ENCODE measurements at regions not wholly inside any gene's neighbourhood (a gene's known extent, or its start where the extent isn't known, plus 50 kb on each side); places are given as distances from the start of the nearest gene placed in this dataset.

GRCh38 chr16:87085441-87085840, 231.8 kb downstream of the C16orf95 start:
- ATAC-seq (ENCODE audit: low FRiP score) = no peak
- no peaks in the 10 kb centered on the region for H3K4me1 ChIP-seq (ENCODE audit: control insufficient read depth in 1 of 2, insufficient read depth in 2 of 2, low read length in 2 of 2)
- no peak overlapping the region for H3K4me3 ChIP-seq (ENCODE audit: low read length in 2 of 2)
- 94 to 95% methylated on average over 5 of the region's 5 CpGs for WGBS, 2 donors
- no peaks in the 10 kb centered on the region for H3K36me3 ChIP-seq (ENCODE audit: control insufficient read depth in 1 of 2, insufficient read depth in 2 of 2, low read length in 1 of 2)
- DNase-seq = no peak
- peaks cover 0 to 1% of the 10 kb centered on the region in 2 donors for H3K27me3 ChIP-seq (ENCODE audit: control insufficient read depth in 1 of 2, insufficient read depth in 2 of 2, low read length in 1 of 2)
- peaks cover 7% of the 10 kb centered on the region for H3K9me3 ChIP-seq (ENCODE audit: control insufficient read depth, low read length)
- no peak overlapping the region for H3K27ac ChIP-seq (ENCODE audit: low read depth in 1 of 2, low read length in 2 of 2)
- intact Hi-C loops (cut with DNase I) = no loop called here

- intact Hi-C loops (cut with DNase I) = no loop called here
- DNase-seq = no peak
Measured at GRCh38 chr16:87086156-87086555, 231.0 kb downstream of the C16orf95 start.

GRCh38 chr16:87086575-87086974, 230.6 kb downstream of the C16orf95 start:
- peaks cover 7% of the 10 kb centered on the region for H3K9me3 ChIP-seq (ENCODE audit: control insufficient read depth, low read length)
- ATAC-seq (ENCODE audit: low FRiP score) (no peak), DNase-seq (no peak)
- H3K27ac ChIP-seq (ENCODE audit: low read depth in 1 of 2, low read length in 2 of 2) = no peak overlapping the region
- H3K4me1 ChIP-seq (ENCODE audit: control insufficient read depth in 1 of 2, insufficient read depth in 2 of 2, low read length in 2 of 2) = no peaks in the 10 kb centered on the region
- H3K4me3 ChIP-seq (ENCODE audit: low read length in 2 of 2) = no peak overlapping the region
- H3K27me3 ChIP-seq (ENCODE audit: control insufficient read depth in 1 of 2, insufficient read depth in 2 of 2, low read length in 1 of 2) = peaks cover 0 to 1% of the 10 kb centered on the region in 2 donors
- intact Hi-C loops (cut with DNase I) = no loop called here
- H3K36me3 ChIP-seq (ENCODE audit: control insufficient read depth in 1 of 2, insufficient read depth in 2 of 2, low read length in 1 of 2) = no peaks in the 10 kb centered on the region

More at GRCh38 chr16:87086156-87086555, 231.0 kb downstream of the C16orf95 start:
- no peaks in the 10 kb centered on the region for H3K36me3 ChIP-seq (ENCODE audit: control insufficient read depth in 1 of 2, insufficient read depth in 2 of 2, low read length in 1 of 2)
- peaks cover 0 to 1% of the 10 kb centered on the region in 2 donors for H3K27me3 ChIP-seq (ENCODE audit: control insufficient read depth in 1 of 2, insufficient read depth in 2 of 2, low read length in 1 of 2)
- no peak overlapping the region for H3K27ac ChIP-seq (ENCODE audit: low read depth in 1 of 2, low read length in 2 of 2)
- no peak overlapping the region for H3K4me3 ChIP-seq (ENCODE audit: low read length in 2 of 2)
- H3K4me1 ChIP-seq (ENCODE audit: control insufficient read depth in 1 of 2, insufficient read depth in 2 of 2, low read length in 2 of 2) = no peaks in the 10 kb centered on the region
- 89 to 90% methylated on average over 4 of the region's 4 CpGs for WGBS, 2 donors
- peaks cover 7% of the 10 kb centered on the region for H3K9me3 ChIP-seq (ENCODE audit: control insufficient read depth, low read length)
- ATAC-seq (ENCODE audit: low FRiP score) = no peak

- H3K9me3 ChIP-seq (ENCODE audit: control insufficient read depth, low read length) = no peaks in the 10 kb centered on the region
- WGBS, 2 donors = 94 to 96% methylated on average over 5 of the region's 5 CpGs
- ATAC-seq (ENCODE audit: low FRiP score) = no peak
- no peaks in the 10 kb centered on the region for H3K4me1 ChIP-seq (ENCODE audit: control insufficient read depth in 1 of 2, insufficient read depth in 2 of 2, low read length in 2 of 2)
- no peak for DNase-seq
- H3K36me3 ChIP-seq (ENCODE audit: control insufficient read depth in 1 of 2, insufficient read depth in 2 of 2, low read length in 1 of 2) = no peaks in the 10 kb centered on the region
- intact Hi-C loops (cut with DNase I) = no loop called here
- H3K27ac ChIP-seq (ENCODE audit: low read depth in 1 of 2, low read length in 2 of 2) = no peak overlapping the region
- no peak overlapping the region for H3K4me3 ChIP-seq (ENCODE audit: low read length in 2 of 2)
- no peaks in the 10 kb centered on the region for H3K27me3 ChIP-seq (ENCODE audit: control insufficient read depth in 1 of 2, insufficient read depth in 2 of 2, low read length in 1 of 2)
Measured at GRCh38 chr16:87092958-87093357, 224.2 kb downstream of the C16orf95 start.

GRCh38 chr16:87093804-87094555, 223.2 kb downstream of the C16orf95 start:
- Histone ChIP-seq H3K36me3 (ENCODE audit: control insufficient read depth in 1 of 2, insufficient read depth in 2 of 2, low read length in 1 of 2) (no peaks in the 10 kb centered on the region), H3K9me3 (ENCODE audit: control insufficient read depth, low read length) (no peaks in the 10 kb centered on the region), H3K4me1 (ENCODE audit: control insufficient read depth in 1 of 2, insufficient read depth in 2 of 2, low read length in 2 of 2) (no peaks in the 10 kb centered on the region), H3K27me3 (ENCODE audit: control insufficient read depth in 1 of 2, insufficient read depth in 2 of 2, low read length in 1 of 2) (no peaks in the 10 kb centered on the region), H3K27ac (ENCODE audit: low read depth in 1 of 2, low read length in 2 of 2) (no peak overlapping the region), H3K4me3 (ENCODE audit: low read length in 2 of 2) (no peak overlapping the region)
- intact Hi-C loops (cut with DNase I) = no loop called here
- WGBS, 2 donors = 89% methylated on average over 18 of the region's 18 CpGs
- ATAC-seq (ENCODE audit: low FRiP score) = no peak
- DNase-seq = no peak

GRCh38 chr16:87094556-87094865, 222.7 kb downstream of the C16orf95 start:
- intact Hi-C loops (cut with DNase I) = no loop called here
- ATAC-seq (ENCODE audit: low FRiP score) (no peak), DNase-seq (no peak)
- no peaks in the 10 kb centered on the region for H3K27me3 ChIP-seq (ENCODE audit: control insufficient read depth in 1 of 2, insufficient read depth in 2 of 2, low read length in 1 of 2)
- no peaks in the 10 kb centered on the region for H3K9me3 ChIP-seq (ENCODE audit: control insufficient read depth, low read length)
- H3K4me1 ChIP-seq (ENCODE audit: control insufficient read depth in 1 of 2, insufficient read depth in 2 of 2, low read length in 2 of 2) = no peaks in the 10 kb centered on the region
- H3K27ac ChIP-seq (ENCODE audit: low read depth in 1 of 2, low read length in 2 of 2) = no peak overlapping the region
- H3K4me3 ChIP-seq (ENCODE audit: low read length in 2 of 2) = no peak overlapping the region
- no peaks in the 10 kb centered on the region for H3K36me3 ChIP-seq (ENCODE audit: control insufficient read depth in 1 of 2, insufficient read depth in 2 of 2, low read length in 1 of 2)
- 90 to 94% methylated on average over 5 of the region's 5 CpGs for WGBS, 2 donors

GRCh38 chr16:87095271-87095670, 221.9 kb downstream of the C16orf95 start:
- no peaks in the 10 kb centered on the region for H3K4me1 ChIP-seq (ENCODE audit: control insufficient read depth in 1 of 2, insufficient read depth in 2 of 2, low read length in 2 of 2)
- 94 to 95% methylated on average over 5 of the region's 5 CpGs for WGBS, 2 donors
- DNase-seq (no peak), ATAC-seq (ENCODE audit: low FRiP score) (no peak)
- intact Hi-C loops (cut with DNase I) = no loop called here
- no peaks in the 10 kb centered on the region for H3K27me3 ChIP-seq (ENCODE audit: control insufficient read depth in 1 of 2, insufficient read depth in 2 of 2, low read length in 1 of 2)
- H3K36me3 ChIP-seq (ENCODE audit: control insufficient read depth in 1 of 2, insufficient read depth in 2 of 2, low read length in 1 of 2) = no peaks in the 10 kb centered on the region
- H3K27ac ChIP-seq (ENCODE audit: low read depth in 1 of 2, low read length in 2 of 2) = no peak overlapping the region
- no peaks in the 10 kb centered on the region for H3K9me3 ChIP-seq (ENCODE audit: control insufficient read depth, low read length)
- H3K4me3 ChIP-seq (ENCODE audit: low read length in 2 of 2) = no peak overlapping the region

GRCh38 chr16:87096746-87097333, 220.4 kb downstream of the C16orf95 start:
- Histone ChIP-seq H3K36me3 (ENCODE audit: control insufficient read depth in 1 of 2, insufficient read depth in 2 of 2, low read length in 1 of 2) (no peaks in the 10 kb centered on the region), H3K27ac (ENCODE audit: low read depth in 1 of 2, low read length in 2 of 2) (no peak overlapping the region), H3K9me3 (ENCODE audit: control insufficient read depth, low read length) (no peaks in the 10 kb centered on the region), H3K27me3 (ENCODE audit: control insufficient read depth in 1 of 2, insufficient read depth in 2 of 2, low read length in 1 of 2) (no peaks in the 10 kb centered on the region), H3K4me1 (ENCODE audit: control insufficient read depth in 1 of 2, insufficient read depth in 2 of 2, low read length in 2 of 2) (no peaks in the 10 kb centered on the region), H3K4me3 (ENCODE audit: low read length in 2 of 2) (no peak overlapping the region)
- ATAC-seq (ENCODE audit: low FRiP score) = no peak
- WGBS, 2 donors = 91% methylated on average over 11 of the region's 11 CpGs
- intact Hi-C loops (cut with DNase I) = no loop called here
- no peak for DNase-seq

- Histone ChIP-seq H3K27me3 (ENCODE audit: control insufficient read depth in 1 of 2, insufficient read depth in 2 of 2, low read length in 1 of 2) (no peaks in the 10 kb centered on the region), H3K4me3 (ENCODE audit: low read length in 2 of 2) (no peak overlapping the region), H3K27ac (ENCODE audit: low read depth in 1 of 2, low read length in 2 of 2) (no peak overlapping the region), H3K9me3 (ENCODE audit: control insufficient read depth, low read length) (no peaks in the 10 kb centered on the region), H3K4me1 (ENCODE audit: control insufficient read depth in 1 of 2, insufficient read depth in 2 of 2, low read length in 2 of 2) (no peaks in the 10 kb centered on the region), H3K36me3 (ENCODE audit: control insufficient read depth in 1 of 2, insufficient read depth in 2 of 2, low read length in 1 of 2) (no peaks in the 10 kb centered on the region)
- intact Hi-C loops (cut with DNase I) = no loop called here
- WGBS, 2 donors = 94 to 97% methylated on average over 5 of the region's 5 CpGs
- DNase-seq (no peak), ATAC-seq (ENCODE audit: low FRiP score) (no peak)
Measured at GRCh38 chr16:87098361-87098760, 218.8 kb downstream of the C16orf95 start.

Data from aorta (tissue), 5 donors.